HG02943 (cell line): ENCODE measurements at regions not wholly inside any gene's neighbourhood (a gene's known extent, or its start where the extent isn't known, plus 50 kb on each side); places are given as distances from the start of the nearest gene placed in this dataset.
"Not testable (repeated sequence)": the region's sequence is repeated elsewhere in the genome, so short reads cannot be mapped to it uniquely, and the experiment has no call there.

ENCODE experiments used
- ATAC-seq: cut with Tn5 transposase; IDR thresholded peaks from one replicate; pipeline ENCODE4 v1.9.1; 2021; ENCODE audit warnings: mild to moderate bottlenecking, low read depth, moderate library complexity; ENCODE audit not compliant: unreplicated experiment

DNA sequence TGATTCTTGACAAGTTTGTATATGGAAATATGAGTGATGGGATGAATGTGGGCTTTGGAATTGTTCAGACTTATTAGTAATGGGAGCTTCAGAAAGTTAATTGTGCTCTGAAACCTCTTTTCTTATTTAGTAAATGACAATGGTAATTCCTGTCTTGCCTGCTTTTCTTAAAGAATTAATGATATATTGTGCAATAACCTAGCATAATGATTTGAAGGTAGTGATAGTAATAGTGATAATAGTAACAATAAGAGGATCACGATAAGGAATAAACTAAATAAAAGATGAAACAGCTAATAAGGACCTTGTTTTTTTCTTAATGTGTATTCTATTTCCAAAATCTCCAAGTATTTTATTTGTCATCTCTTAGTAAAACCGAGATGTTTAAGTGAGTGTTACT is 245.0 kb upstream of the CPHXL start:
- no peak for ATAC-seq

DNA sequence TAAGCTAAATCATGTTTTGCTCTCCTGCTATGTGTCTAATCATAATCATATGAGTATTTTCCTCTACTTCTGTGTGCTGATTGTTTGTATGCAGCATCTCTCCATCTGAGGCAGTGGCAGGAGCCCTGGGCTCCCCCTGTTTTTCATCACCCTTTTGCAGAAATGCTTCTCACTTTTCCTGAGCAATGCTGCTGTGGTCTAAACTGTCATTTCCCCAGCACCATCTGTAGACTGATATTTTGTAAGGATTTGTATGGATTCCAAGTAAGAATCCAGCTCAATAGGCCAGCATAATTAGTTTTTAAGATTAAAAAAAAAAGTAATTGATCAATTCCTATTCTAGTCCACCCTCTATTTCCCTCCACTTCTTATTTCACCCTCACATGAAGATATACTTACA is 257.0 kb upstream of the CPHXL start:
- no peak for ATAC-seq

DNA sequence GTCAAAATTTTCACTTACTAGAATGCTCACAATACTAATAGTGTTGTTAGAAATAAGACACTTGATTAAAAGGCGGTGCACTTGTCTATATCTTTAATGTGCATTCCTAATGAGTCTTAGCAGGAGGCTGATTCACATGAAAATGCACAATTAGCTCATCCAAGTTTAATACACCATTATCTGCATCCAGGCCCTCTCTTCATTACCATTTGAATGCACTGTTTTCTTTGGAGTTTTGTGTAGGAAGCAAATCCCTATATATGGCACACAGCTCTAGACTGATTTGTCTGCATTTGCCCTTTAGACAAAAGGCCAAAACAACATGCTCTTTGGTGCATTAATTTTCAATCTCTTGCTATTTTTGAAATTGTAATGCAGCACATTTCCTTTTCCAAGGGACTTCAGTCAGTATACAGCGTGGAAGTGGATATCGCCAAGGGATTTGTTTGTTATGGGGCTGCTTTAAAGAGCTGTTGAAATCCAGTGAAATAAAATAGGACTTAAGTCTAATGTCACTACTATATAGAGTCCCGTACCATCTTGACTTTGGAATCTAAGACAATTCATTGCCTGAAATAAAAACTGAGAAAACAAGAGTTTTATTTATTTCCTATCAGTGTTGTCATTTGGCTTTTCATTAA is 257.6 kb upstream of the CPHXL start:
- no peak for ATAC-seq

- no peak for ATAC-seq
Observed at GRCh38 chr16:75987323-75987722, 261.0 kb upstream of the CPHXL start.

DNA sequence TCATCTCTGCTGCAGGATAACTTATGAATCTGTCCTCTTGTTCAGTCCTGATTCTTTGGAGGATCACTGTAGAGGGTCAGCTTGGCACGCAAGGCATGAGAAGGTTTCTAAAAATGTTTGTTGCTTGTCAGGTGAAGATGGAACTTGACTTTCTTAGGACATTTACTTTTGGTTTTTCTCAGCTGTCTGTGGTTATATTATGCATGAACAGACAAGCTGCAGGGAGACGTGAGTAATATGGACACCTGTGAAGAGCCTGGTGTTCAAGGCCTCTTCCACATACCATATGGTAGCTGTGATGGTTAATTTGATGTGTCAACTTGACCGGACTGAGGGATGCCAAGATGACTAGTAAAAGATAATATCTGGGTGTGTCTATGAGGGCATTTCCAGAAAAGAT is 270.2 kb upstream of the CPHXL start:
- no peak for ATAC-seq

GRCh38 chr16:75997606-75998005 is 271.3 kb upstream of the CPHXL start:
- ATAC-seq = no peak

- ATAC-seq = no peak
Observed at GRCh38 chr16:76007645-76008044, 269.6 kb upstream of the CNTNAP4 start.

DNA sequence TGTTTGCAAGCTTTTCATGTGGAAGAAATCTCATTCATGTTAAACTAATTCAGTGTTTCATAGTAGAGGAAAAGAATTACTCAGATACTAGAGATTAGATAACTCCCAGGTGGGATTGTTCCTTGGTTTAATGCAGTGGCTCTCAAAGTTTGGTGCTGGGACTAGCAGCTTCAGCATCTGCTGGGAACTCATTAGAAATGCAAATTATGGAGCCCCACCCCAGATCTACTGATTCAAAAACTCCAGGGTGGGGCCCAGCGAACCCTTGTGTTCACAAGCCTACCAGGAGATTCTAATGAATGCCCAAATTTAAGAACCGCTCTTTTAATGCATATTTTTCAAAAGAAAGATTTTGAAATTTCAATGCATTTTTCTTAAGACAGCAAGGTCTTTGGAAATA is 253.4 kb upstream of the CNTNAP4 start:
- ATAC-seq = no peak

DNA sequence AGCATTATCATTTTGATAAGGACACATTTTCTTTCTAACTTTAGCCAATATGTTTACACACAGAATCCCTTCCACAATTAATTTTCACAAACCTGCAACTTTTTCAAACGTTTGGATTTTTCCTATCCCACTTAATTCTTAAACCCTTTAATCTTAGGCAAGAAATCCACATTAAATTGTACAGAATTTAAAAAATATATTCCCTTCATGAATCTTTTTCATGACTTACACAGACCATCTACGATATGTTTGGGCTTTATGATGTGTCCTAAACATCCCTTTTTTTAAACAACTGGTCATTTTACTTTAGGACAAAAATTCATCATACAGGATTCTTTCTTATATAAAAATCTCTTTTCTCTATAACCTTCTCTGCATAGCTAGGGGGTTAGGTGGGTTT is 241.5 kb upstream of the CNTNAP4 start:
- no peak for ATAC-seq

- ATAC-seq = no peak
Observed at GRCh38 chr16:76038097-76038496, 239.1 kb upstream of the CNTNAP4 start.

GRCh38 chr16:76052725-76053124 is 224.5 kb upstream of the CNTNAP4 start:
- no peak for ATAC-seq

GRCh38 chr16:76059186-76059585 is 218.0 kb upstream of the CNTNAP4 start:
- no peak for ATAC-seq

DNA sequence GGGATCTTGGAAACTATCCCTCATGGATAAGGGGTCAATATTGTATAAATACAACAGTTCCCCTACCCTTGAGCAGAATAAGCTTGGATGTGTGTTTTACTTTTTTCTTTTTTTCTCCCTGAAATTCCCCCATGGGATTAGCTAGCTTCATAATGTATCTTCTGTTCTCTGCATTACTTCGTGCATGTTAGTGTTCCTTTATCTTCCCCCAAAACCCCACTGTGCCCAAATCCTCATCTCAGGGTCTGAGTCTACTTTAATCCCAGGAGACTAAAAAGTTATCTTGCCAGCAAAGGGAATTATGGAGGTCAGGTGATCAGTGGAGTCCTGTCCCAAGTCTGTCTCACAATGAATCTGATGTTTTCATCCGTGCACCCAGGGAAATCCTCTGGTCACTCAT is 217.5 kb upstream of the CNTNAP4 start:
- ATAC-seq = no peak

- no peak for ATAC-seq
Observed at GRCh38 chr16:76071690-76072089, 205.5 kb upstream of the CNTNAP4 start.

DNA sequence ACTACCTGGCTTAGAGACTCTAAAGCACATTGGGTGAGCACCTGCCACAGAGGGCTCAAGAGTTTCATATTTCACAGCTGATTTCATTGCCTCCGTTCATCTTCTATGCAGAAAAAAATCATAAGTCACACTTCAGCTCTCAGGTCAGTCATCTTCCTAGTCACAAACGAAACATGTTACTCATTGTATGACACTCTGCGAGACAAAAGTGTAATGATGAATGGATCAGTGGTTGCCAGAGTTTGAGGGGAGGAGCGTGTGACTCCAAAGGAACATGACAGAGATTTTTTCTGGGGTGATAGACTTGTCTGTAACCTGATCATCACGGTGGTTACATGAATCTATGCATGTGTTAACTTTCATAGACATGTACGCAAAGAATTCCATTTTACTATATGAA is 195.2 kb upstream of the CNTNAP4 start:
- no peak for ATAC-seq

GRCh38 chr16:76106647-76107046 is 170.6 kb upstream of the CNTNAP4 start:
- no peak for ATAC-seq

GRCh38 chr16:76108460-76108859 is 168.7 kb upstream of the CNTNAP4 start:
- ATAC-seq = no peak

- ATAC-seq = no peak
Observed at GRCh38 chr16:76114681-76115080, 162.5 kb upstream of the CNTNAP4 start.

GRCh38 chr16:76118344-76118743 is 158.9 kb upstream of the CNTNAP4 start:
- no peak for ATAC-seq

DNA sequence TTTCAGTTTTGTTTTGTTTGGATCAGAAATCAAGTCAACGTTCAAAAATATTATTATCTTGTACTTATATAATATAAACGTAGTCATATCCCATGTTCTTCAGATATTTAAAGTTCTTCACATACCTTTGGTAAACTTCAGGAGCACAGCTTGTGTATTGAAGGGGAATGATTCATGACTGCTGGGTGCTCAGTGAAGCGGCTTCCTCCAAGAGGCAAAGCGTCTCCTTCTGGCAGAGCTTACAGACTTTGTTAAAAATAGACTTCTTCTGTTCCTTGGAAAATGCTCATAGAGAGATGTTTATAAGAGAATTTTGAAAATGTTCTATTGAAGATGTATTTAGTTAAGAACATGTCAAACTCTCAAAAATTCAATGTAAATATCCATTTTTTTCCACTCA is 155.6 kb upstream of the CNTNAP4 start:
- ATAC-seq = no peak

GRCh38 chr16:76123966-76124365 is 153.2 kb upstream of the CNTNAP4 start:
- no peak for ATAC-seq

- ATAC-seq = no peak
Observed at GRCh38 chr16:76125871-76126270, 151.3 kb upstream of the CNTNAP4 start.

GRCh38 chr16:76138056-76138455 is 139.1 kb upstream of the CNTNAP4 start:
- not testable (repeated sequence) for ATAC-seq
